ENCODE measurements at regions not wholly inside any gene's neighbourhood (a gene's known extent, or its start where the extent isn't known, plus 50 kb on each side); places are given as distances from the start of the nearest gene placed in this dataset.

GRCh38 chr11:127074151-127074761 lies 73.7 kb upstream of the KIRREL3 start:
- DNase-seq (ENCODE audit: low read depth in 2 of 2) = no peak

- DNase-seq (ENCODE audit: low read depth in 2 of 2) = no peak
Observed at GRCh38 chr11:127073621-127074020, 73.1 kb upstream of the KIRREL3 start.

GRCh38 chr11:127071606-127072005 lies 71.0 kb upstream of the KIRREL3 start:
- no peak for DNase-seq (ENCODE audit: low read depth in 2 of 2)

DNA sequence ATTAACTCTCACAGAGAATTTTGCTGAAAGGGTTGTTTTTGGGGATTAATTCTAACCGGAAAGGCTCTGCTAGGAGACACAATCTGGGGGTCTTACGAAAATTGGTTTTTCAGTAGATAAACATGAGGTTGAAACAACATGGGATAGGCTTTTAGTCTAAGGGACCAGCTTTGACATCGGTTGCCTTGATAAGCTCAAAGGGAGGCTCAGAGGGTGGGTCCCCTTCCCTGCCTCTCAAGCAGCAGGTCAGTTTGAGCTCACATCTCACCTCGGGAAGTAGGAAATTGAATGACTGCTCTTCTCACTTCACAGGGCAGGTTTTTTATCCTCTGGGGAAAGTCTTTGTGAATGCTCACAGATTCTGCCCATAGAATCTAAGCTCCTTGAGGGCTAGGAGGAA lies 70.2 kb upstream of the KIRREL3 start:
- no peak for DNase-seq (ENCODE audit: low read depth in 2 of 2)

- DNase-seq (ENCODE audit: low read depth in 2 of 2) = no peak
Observed at GRCh38 chr11:127066401-127067090, 66.0 kb upstream of the KIRREL3 start.

- DNase-seq (ENCODE audit: low read depth in 2 of 2) = no peak
Observed at GRCh38 chr11:127063241-127063640, 62.7 kb upstream of the KIRREL3 start.

DNA sequence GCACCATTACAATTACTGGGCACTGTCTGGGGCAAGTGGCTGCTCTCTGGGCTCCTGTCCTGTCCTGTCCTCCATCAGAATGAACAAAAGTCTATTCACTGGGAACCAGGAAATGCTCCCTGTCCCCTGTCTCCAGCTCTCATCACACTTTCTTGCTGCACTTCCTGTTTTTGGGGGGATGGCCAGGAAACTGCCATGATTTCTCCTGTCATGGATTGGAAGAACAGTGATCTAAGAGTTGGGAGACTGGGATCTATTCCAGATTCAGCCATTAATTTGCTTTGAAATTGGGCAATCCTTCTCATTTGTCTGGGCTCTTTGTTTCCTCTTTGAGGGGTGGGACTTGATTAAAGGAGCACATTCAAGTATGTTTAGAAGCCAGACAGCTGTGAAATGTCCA lies 61.4 kb upstream of the KIRREL3 start:
- DNase-seq (ENCODE audit: low read depth in 2 of 2) = no peak

DNA sequence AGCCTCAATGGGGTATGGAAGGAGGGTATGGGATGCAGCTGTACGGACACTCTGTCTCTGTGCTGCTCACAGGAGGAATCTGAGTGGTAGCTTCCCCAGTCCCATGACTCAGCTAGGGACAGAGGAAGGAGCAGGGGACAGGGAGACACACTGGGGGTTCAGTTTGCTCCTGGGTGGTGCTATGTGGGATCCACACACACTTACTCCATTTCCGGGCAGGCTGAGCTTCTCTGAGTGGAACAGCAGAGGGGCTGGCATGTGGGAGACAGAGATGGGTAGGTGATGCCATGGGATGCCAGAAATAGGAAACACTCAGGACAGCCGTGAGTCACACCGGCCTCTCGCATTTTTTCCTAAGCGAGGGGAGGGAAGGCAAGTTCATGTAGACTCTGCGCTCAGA lies 59.2 kb upstream of the KIRREL3 start:
- DNase-seq (ENCODE audit: low read depth in 2 of 2) = no peak

DNA sequence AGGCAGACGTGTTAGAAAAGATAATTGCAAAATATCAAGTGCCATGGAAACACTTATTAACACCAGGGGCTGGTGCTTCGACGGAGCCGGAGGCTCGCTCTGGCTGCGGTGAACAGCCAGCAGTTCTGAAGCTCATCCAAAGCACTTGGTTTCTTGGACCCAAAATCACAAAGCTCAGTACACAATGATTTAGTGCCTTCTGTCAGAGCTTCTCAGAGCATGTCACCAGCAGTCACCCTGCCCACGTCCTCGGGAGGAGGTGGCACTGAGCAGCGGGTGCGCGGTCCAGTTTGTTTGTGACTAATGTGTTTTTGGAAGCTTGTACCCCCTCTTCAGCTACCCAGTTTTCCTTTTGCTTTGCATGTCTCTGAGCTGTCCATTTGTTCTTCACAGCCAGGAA lies 58.7 kb upstream of the KIRREL3 start:
- DNase-seq (ENCODE audit: low read depth in 2 of 2) = no peak

- no peak for DNase-seq (ENCODE audit: low read depth in 2 of 2)
Observed at GRCh38 chr11:127058524-127058923, 58.0 kb upstream of the KIRREL3 start.

- no peak for DNase-seq (ENCODE audit: low read depth in 2 of 2)
Observed at GRCh38 chr11:127057126-127057525, 56.6 kb upstream of the KIRREL3 start.

- no peak for DNase-seq (ENCODE audit: low read depth in 2 of 2)
Observed at GRCh38 chr11:127056338-127056971, 55.9 kb upstream of the KIRREL3 start.

DNA sequence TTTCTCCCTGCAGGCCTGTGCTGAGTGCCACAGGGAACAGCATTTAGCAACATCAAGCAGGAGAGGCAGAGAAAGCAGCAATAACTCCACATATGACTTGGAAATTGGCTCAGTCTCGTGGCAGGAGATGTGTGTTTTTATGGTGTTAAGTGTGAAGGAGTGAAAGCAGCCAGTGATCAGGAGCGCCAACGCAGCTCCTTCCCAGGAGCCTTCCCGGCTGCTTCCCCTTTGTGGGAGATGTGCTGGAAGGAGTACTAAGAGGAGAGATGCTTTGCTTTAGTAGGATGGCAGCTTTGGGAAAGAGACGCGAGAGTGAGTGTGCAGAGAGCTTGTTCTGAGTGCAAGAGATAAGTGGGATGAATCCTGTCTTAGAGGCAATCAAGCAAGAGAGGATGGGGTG lies 54.7 kb upstream of the KIRREL3 start:
- DNase-seq (ENCODE audit: low read depth in 2 of 2) = no peak

GRCh38 chr11:127054153-127054552 lies 53.6 kb upstream of the KIRREL3 start:
- no peak for DNase-seq (ENCODE audit: low read depth in 2 of 2)

DNA sequence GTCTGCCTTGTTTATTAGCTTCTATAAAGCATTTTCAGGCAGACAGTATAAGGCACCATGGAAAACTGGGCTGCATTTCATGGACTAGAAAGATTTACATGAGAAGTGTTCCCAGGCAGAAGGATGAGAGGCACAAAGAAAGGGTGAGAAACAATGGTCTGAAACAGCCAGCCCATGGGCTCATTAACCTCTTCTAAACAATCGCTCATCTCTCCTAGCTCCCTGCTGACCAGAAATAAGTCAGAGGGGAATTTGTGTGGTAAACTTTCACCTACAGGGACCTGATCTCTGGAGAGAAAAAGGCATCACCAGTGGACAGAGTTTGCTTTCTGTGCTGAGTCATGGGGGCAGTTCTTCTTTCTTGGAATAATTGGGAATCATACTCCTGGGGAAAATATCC lies 51.8 kb upstream of the KIRREL3 start:
- DNase-seq (ENCODE audit: low read depth in 2 of 2) = no peak
